ENCODE measurements at regions not wholly inside any gene's neighbourhood (a gene's known extent, or its start where the extent isn't known, plus 50 kb on each side); places are given as distances from the start of the nearest gene placed in this dataset.

- DNase-seq (ENCODE audit: low read depth in 2 of 2) = no peak
Observed at GRCh38 chr15:94893091-94893490, 661.7 kb downstream of the MCTP2 start.

DNA sequence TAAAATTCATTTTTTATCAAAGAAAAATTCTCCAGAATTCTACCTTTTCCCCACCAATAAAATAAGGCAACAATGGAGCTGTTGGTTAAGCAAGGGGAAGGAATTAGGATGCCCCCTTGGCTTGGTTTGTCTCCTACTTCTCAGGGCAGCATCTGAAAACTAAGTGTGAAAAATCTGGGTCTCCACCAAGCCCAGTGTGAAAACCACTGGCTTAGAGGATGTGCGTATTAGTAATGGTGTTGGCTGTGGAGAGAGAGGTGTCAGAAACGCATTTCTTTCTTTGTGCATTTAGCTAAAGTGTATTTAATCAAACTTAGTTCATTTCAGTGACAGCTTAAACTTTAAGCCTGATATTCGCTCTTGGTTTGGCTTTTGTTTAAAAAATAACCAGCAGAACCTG is 662.7 kb downstream of the MCTP2 start:
- DNase-seq (ENCODE audit: low read depth in 2 of 2) = no peak

- DNase-seq (ENCODE audit: low read depth in 2 of 2) = no peak
Observed at GRCh38 chr15:94909510-94909909, 678.1 kb downstream of the MCTP2 start.

DNA sequence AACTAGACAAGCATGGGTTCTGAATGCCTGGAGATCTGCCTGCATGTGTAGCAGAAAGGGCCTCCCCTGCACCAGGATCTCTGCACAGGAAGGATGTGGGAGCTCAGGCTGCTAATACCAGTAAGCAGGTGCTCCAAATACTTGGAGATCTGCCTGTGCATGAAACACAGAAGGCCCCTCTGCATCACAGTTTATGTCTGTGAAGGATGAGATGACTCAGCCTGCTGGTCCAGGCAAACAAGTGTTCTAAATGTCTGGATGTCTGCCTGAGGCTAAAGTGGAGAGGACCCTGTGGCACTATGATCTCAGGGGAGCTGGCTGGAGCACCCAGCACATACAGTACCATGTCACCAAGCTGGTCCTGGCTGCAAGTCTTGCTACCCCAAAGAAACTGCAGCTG is 678.8 kb downstream of the MCTP2 start:
- no peak for DNase-seq (ENCODE audit: low read depth in 2 of 2)

GRCh38 chr15:94912760-94913159 is 681.4 kb downstream of the MCTP2 start:
- DNase-seq (ENCODE audit: low read depth in 2 of 2) = no peak

GRCh38 chr15:94917068-94917467 is 685.7 kb downstream of the MCTP2 start:
- DNase-seq (ENCODE audit: low read depth in 2 of 2) = no peak

- no peak for DNase-seq (ENCODE audit: low read depth in 2 of 2)
Observed at GRCh38 chr15:94921936-94922335, 690.6 kb downstream of the MCTP2 start.

DNA sequence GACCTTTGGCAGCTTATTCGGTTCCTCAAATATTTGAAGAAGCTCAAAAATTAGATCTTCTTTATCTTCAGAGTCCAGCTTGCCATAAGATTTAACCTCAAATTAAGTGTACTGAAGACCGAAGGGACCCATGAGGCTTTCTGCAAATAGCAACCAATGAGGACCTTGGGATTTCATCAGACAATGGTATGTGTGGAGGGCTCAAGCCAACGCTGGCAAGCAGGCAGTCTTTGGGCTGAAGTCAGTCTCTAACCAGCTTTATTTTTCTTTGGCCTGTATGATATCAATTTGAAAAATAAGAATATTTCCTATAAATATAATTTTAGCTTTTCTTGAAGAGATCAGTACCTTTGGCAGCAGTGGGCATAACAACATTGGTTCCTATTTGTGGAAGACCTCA is 692.7 kb downstream of the MCTP2 start:
- no peak for DNase-seq (ENCODE audit: low read depth in 2 of 2)

GRCh38 chr15:94924971-94925598 is 693.7 kb downstream of the MCTP2 start:
- no peak for DNase-seq (ENCODE audit: low read depth in 2 of 2)

- no peak for DNase-seq (ENCODE audit: low read depth in 2 of 2)
Observed at GRCh38 chr15:94925680-94926079, 694.3 kb downstream of the MCTP2 start.

GRCh38 chr15:94927003-94927402 is 695.6 kb downstream of the MCTP2 start:
- no peak for DNase-seq (ENCODE audit: low read depth in 2 of 2)

DNA sequence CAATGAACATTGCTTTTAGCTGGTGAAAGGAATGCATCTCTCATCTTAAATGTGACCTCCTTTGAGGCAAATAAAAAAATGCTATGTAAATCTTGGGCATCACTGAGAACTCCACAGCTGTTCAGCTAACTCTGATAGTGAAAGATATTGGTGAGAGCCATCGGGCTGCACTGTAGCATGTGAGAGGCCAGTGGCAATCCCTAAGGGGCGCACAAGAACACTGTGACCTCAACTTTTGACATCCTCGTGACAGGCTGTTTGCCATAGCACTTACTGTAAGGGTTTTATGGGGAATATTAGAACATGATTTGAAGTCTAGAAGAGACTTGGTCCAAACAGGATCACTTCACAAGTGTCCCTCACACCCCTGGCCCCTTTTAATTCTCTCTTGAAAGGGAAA is 697.9 kb downstream of the MCTP2 start:
- DNase-seq (ENCODE audit: low read depth in 2 of 2) = no peak

- DNase-seq (ENCODE audit: low read depth in 2 of 2) = no peak
Observed at GRCh38 chr15:94930441-94930840, 699.1 kb downstream of the MCTP2 start.

- DNase-seq (ENCODE audit: low read depth in 2 of 2) = no peak
Observed at GRCh38 chr15:94930960-94931359, 699.6 kb downstream of the MCTP2 start.

DNA sequence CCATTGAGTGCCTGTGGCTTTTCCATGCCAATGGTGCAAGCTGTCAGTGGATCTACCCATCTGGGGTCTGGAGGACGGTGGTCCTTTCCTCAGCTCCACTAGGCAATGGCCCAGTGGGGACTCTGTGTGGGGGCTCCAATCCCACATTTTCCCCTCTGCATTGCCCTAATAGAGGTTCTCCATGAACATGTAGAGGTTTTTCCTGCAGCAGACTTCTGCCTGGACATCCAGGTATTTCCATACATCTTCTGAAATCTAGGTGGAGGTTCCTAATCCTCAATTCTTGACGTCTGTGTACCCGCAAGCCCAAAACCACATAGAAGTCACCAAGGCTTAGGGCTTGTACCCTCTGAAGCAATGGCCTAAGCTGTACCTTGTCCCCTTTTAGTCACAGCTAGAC is 703.1 kb downstream of the MCTP2 start:
- no peak for DNase-seq (ENCODE audit: low read depth in 2 of 2)

- DNase-seq (ENCODE audit: low read depth in 2 of 2) = no peak
Observed at GRCh38 chr15:94937242-94937641, 705.9 kb downstream of the MCTP2 start.

DNA sequence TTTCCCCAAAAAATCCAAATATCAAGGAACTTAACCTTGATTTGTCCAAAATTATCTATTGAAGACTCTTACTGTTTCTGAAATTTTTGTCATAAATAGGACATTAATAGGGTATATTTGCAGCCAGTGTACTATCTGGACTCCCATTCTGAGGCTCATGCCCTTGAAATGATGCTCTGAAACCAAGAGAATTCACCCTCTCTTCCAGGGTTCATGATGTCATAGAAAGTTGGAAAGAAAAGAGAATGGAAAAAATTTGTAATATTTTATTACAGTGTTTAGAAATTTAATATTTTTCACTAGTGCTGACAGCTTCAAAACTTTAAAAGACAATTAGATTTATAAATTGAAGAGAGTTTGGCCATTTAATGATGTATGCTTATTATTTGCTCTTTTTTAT is 712.5 kb downstream of the MCTP2 start:
- DNase-seq (ENCODE audit: low read depth in 2 of 2) = no peak

- DNase-seq (ENCODE audit: low read depth in 2 of 2) = no peak
Observed at GRCh38 chr15:94951538-94951937, 720.2 kb downstream of the MCTP2 start.

- DNase-seq (ENCODE audit: low read depth in 2 of 2) = no peak
Observed at GRCh38 chr15:94963953-94964352, 732.6 kb downstream of the MCTP2 start.

DNA sequence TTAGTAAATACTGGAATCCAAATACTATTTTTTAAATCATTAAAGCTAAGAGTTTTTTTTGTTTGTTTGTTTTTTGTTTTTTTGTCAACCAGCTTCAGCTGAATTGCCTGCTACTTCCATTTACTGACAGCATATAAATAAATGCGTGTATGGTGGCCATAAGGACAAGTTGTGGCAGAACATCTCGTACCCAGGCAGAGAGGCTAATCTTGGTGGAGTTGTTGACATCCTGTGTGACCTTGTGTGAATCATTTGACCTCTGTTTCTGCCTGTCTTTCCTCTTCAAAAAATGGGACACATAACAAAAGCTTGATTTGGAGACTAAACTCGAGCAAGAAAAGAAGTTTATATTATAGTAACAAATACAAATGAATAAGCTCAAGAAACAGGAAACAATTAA is 734.2 kb downstream of the MCTP2 start:
- DNase-seq (ENCODE audit: low read depth in 2 of 2) = no peak

GRCh38 chr15:94968133-94968532 is 736.8 kb downstream of the MCTP2 start:
- no peak for DNase-seq (ENCODE audit: low read depth in 2 of 2)

DNA sequence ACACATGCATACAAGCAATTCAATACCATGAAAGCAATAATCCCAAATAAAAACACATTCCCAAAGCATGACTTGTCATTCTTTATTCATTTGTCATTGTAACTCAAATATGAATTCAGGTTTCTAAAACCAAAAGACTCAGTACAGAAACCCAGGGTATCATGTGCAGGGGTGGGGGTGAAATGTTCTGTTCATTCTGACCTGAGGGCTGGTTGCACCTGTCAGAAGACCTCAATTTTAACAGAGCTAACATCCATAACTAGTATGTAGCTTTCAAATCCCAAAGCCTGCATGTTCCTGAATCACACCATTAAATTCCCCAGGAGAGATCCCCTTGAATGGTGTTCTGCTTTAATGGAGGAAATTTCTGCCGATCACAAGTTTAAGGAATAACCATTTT is 738.7 kb downstream of the MCTP2 start:
- DNase-seq (ENCODE audit: low read depth in 2 of 2) = no peak

DNA sequence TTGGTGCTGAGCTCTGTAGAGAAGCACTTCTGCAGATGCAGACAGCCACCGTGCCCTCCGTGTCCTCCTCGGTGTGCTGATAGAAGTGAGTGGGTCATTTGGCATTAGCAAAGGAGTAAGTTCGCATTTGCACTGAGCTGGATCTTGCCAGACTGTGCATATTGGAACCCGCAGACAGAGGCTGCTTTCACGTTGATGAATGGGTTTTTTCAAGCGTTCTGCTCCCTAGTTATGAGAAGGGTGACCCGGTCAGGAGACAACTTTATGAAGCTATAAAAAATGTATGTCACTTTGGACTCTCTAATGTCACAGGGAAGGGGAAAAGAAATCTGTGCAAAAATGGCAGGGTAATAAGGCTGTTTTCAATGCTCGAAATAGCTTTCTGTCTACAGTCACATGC is 739.4 kb downstream of the MCTP2 start:
- no peak for DNase-seq (ENCODE audit: low read depth in 2 of 2)

DNA sequence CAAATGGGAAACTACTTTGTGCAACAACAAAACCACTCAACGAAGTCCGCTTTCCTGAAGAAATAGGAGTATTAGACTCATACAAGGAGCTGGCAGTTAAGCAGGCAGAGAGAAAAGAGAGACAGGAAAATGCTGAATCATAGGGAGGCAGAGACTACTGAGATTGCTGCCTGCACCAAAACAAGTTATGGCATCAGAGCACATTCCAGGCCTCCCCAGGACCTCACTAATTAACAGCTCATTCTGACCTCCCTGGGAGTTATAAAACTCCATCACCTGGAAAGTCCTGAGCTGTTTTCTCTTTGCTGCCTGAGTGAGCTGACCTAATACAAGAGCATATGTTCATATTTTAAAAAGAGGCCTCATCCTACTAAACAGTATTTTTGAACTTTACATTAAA is 741.0 kb downstream of the MCTP2 start:
- no peak for DNase-seq (ENCODE audit: low read depth in 2 of 2)

- no peak for DNase-seq (ENCODE audit: low read depth in 2 of 2)
Observed at GRCh38 chr15:94987085-94987484, 755.7 kb downstream of the MCTP2 start.

All from stimulated activated CD4-positive, alpha-beta T cell treated with anti-CD3 and anti-CD28 coated beads, Interleukin-15, amount 100 ng/mL, for 48 hours (primary cell).